GM18519 (cell line): ENCODE measurements at regions not wholly inside any gene's neighbourhood (a gene's known extent, or its start where the extent isn't known, plus 50 kb on each side); places are given as distances from the start of the nearest gene placed in this dataset.
"Not testable (repeated sequence)": the region's sequence is repeated elsewhere in the genome, so short reads cannot be mapped to it uniquely, and the experiment has no call there.

ENCODE experiments used
- ATAC-seq: cut with Tn5 transposase; IDR thresholded peaks from one replicate; pipeline ENCODE4 v1.9.1; 2021; ENCODE audit warnings: mild to moderate bottlenecking, moderate library complexity; ENCODE audit not compliant: unreplicated experiment, low FRiP score

- not testable (repeated sequence) for ATAC-seq
These were observed 134.5 kb upstream of the RBMS1 start for GRCh38 chr2:160628020-160628637.

- no peak for ATAC-seq
These were observed 135.2 kb upstream of the RBMS1 start for GRCh38 chr2:160628811-160629210.

GRCh38 chr2:160630801-160631590 is 137.4 kb upstream of the RBMS1 start:
- no peak for ATAC-seq

GRCh38 chr2:160632084-160632975 is 138.7 kb upstream of the RBMS1 start:
- ATAC-seq = no peak

- ATAC-seq = no peak
These were observed 140.8 kb upstream of the RBMS1 start for GRCh38 chr2:160634436-160634835.

GRCh38 chr2:160635488-160635887 is 141.9 kb upstream of the RBMS1 start:
- no peak for ATAC-seq

- no peak for ATAC-seq
These were observed 145.9 kb upstream of the RBMS1 start for GRCh38 chr2:160639472-160639871.

- ATAC-seq = no peak
These were observed 153.3 kb upstream of the RBMS1 start for GRCh38 chr2:160646684-160647444.

GRCh38 chr2:160647967-160648685 is 154.5 kb upstream of the RBMS1 start:
- ATAC-seq = no peak

GRCh38 chr2:160649698-160650097 is 156.1 kb upstream of the RBMS1 start:
- no peak for ATAC-seq

- no peak for ATAC-seq
These were observed 156.8 kb upstream of the RBMS1 start for GRCh38 chr2:160650196-160651118.

GRCh38 chr2:160651416-160652200 is 158.0 kb upstream of the RBMS1 start:
- no peak for ATAC-seq

GRCh38 chr2:160652236-160652635 is 158.6 kb upstream of the RBMS1 start:
- no peak for ATAC-seq

GRCh38 chr2:160657196-160657595 is 163.6 kb upstream of the RBMS1 start:
- no peak for ATAC-seq

- no peak for ATAC-seq
These were observed 165.2 kb upstream of the RBMS1 start for GRCh38 chr2:160658851-160659250.

- ATAC-seq = no peak
These were observed 167.1 kb upstream of the RBMS1 start for GRCh38 chr2:160660741-160661140.

- ATAC-seq = no peak
These were observed 171.1 kb upstream of the RBMS1 start for GRCh38 chr2:160664603-160665140.
